Upper lobe of right lung (tissue), 1 donor: ENCODE measurements at regions not wholly inside any gene's neighbourhood (a gene's known extent, or its start where the extent isn't known, plus 50 kb on each side); places are given as distances from the start of the nearest gene placed in this dataset.
A peak's percentile ranks its signal among the peaks of the same experiment; 100 is the strongest.
"Not testable (repeated sequence)": the region's sequence is repeated elsewhere in the genome, so short reads cannot be mapped to it uniquely, and the experiment has no call there.

ENCODE experiments used
- ATAC-seq: fragments of 200-7000 bp; cut with Tn5 transposase; one replicate; pipeline ENCODE4 v1.9.1; 2020; ENCODE audit warnings: mild to moderate bottlenecking, moderate library complexity
- DNase-seq: peaks from one replicate; pipeline ENCODE4 v3.0.0-alpha.2; 2020
- H3K27ac ChIP-seq: fragments of 200-600 bp; one replicate; pipeline ENCODE4 v1.8.0; 2022
- H3K27me3 ChIP-seq: fragments of 200-600 bp; one replicate; pipeline ENCODE4 v1.8.0; 2022; ENCODE audit warnings: mild to moderate bottlenecking
- H3K36me3 ChIP-seq: fragments of 200-600 bp; one replicate; pipeline ENCODE4 v1.8.0; 2022
- H3K4me1 ChIP-seq: fragments of 200-600 bp; one replicate; pipeline ENCODE4 v1.8.0; 2022
- H3K4me3 ChIP-seq: fragments of 200-600 bp; one replicate; pipeline ENCODE4 v1.8.0; 2022; ENCODE audit warnings: mild to moderate bottlenecking
- H3K9me3 ChIP-seq: fragments of 200-600 bp; one replicate; pipeline ENCODE4 v1.8.0; 2022
- intact Hi-C: fragments of 100-400 bp; cut with DNase I; formaldehyde crosslinking; loops from one replicate; pipeline ENCODE4 v1.11.0; 2022
- TF ChIP-seq, protein P1 (sequence below): fragments of 200-600 bp; IDR thresholded peaks from one replicate; pipeline ENCODE4 v1.8.0; 2022; ENCODE audit warnings: antibody characterized with exemption
- donor health status: DM: no; HTN: yes; CAD: no; lungs with severe emphysema.

DNA sequence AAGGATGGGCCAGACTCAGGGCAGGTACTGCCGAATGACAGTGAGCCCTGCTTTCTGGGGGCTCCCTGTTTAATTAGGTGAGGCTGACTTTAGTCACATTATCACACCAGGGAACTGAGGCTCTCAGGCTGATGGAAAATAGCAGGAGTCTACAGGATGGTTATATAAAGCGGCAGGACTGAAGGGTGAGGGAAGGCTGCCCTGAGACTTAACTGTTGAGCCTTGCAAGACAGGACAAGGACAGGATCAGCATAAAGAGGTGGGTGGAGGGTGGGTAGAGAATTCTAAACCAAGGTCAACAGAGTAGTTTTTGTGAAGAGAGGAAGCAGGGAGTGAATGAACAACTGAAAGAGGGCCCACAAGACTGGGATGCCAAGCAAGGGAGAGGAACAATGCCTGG lies 330.1 kb downstream of the SPATA31A6 start:
- intact Hi-C loops, H3K27ac ChIP-seq: not testable (repeated sequence)
- peak; percentile 28 for ATAC-seq

DNA sequence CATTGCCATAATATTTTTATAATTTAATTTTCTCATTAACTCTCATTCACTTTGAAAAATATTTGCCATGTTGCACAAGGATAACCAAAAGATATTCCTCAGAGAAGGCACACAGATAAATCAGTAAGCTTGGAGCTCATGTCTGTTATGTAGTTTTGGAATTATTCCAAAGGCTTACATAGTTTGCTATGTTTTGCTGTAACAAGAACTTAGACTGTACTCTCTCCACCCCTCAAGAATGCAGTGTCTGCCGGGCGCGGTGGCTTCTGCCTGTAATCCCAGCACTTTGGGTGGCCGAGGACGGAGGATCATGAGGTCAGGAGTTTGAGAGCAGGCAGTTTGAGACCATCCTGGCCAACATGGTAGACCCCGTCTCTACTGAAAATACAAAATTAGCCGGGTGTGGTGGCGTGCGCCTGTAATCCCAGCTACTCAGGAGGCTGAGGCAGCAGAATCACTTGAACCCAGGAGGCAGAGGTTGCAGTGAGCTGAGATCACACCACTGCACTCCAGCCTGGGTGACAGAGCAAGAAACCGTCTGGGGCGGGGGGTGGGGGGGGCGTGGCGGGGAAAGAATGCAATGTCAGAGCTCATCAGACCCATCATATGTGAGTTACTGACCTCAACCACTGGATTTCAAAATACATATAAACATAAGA lies 351.0 kb downstream of the SPATA31A6 start:
- H3K27me3 ChIP-seq, intact Hi-C loops, DNase-seq, H3K9me3 ChIP-seq, H3K4me3 ChIP-seq, H3K27ac ChIP-seq, H3K36me3 ChIP-seq, H3K4me1 ChIP-seq, ATAC-seq: not testable (repeated sequence)

More for the DNA sequence above, 330.1 kb downstream of the SPATA31A6 start:
- H3K36me3 ChIP-seq, H3K9me3 ChIP-seq, H3K27me3 ChIP-seq, H3K4me1 ChIP-seq, DNase-seq, H3K4me3 ChIP-seq: not testable (repeated sequence)

DNA sequence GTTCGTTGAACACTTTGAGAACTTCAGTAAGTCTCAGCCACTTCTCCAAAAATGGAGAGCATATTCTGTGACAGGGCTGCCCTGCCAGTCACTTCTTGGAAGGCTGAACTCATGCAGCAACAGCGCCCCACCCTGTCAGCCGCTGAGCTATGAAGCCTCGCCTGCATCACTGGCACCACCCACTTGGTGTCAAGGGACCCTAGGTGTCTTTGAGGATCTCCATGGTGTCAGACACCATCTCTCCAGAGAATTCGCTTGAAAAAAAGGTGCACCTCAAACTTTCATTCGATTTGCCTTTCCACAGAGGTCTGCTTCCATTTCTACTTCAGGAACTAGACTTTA lies 351.5 kb downstream of the SPATA31A6 start:
- H3K27ac ChIP-seq, DNase-seq, H3K27me3 ChIP-seq, intact Hi-C loops, ATAC-seq, H3K36me3 ChIP-seq, H3K4me3 ChIP-seq, H3K4me1 ChIP-seq, H3K9me3 ChIP-seq: not testable (repeated sequence)

DNA sequence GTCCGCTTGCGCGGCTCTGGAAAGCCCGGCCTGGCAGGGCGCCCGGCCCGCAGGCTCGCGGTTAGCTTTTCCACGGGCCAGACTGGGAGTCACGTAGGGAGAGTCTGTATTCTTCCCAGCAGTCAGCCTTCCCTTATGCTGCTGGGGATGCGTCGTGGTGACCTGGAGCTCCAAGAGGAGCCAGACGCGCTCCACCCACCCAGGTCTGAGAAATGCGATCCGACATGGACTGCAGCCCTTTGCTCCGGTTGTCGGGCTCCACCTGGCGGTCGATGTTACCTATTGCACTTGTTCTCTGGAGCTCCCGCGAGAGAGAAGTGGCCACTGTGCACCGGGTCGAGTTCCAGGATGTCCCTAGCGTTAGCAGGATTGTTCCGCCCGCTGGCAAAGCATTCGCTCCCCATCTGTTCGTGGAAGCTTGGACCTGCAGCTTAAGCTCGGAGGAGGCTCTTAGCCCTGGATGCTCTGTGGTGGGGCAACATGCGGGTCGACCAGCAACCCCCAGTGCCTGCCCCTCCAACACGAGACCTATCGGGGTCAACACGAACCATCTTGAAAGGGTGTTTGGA lies 367.4 kb downstream of the SPATA31A6 start:
- H3K4me1 ChIP-seq, H3K27ac ChIP-seq, H3K36me3 ChIP-seq, DNase-seq, H3K4me3 ChIP-seq, intact Hi-C loops, H3K9me3 ChIP-seq, H3K27me3 ChIP-seq: not testable (repeated sequence)
- ATAC-seq = peak; percentile 91
- TF ChIP-seq, protein P1, sequence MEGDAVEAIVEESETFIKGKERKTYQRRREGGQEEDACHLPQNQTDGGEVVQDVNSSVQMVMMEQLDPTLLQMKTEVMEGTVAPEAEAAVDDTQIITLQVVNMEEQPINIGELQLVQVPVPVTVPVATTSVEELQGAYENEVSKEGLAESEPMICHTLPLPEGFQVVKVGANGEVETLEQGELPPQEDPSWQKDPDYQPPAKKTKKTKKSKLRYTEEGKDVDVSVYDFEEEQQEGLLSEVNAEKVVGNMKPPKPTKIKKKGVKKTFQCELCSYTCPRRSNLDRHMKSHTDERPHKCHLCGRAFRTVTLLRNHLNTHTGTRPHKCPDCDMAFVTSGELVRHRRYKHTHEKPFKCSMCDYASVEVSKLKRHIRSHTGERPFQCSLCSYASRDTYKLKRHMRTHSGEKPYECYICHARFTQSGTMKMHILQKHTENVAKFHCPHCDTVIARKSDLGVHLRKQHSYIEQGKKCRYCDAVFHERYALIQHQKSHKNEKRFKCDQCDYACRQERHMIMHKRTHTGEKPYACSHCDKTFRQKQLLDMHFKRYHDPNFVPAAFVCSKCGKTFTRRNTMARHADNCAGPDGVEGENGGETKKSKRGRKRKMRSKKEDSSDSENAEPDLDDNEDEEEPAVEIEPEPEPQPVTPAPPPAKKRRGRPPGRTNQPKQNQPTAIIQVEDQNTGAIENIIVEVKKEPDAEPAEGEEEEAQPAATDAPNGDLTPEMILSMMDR = peak; percentile 14

DNA sequence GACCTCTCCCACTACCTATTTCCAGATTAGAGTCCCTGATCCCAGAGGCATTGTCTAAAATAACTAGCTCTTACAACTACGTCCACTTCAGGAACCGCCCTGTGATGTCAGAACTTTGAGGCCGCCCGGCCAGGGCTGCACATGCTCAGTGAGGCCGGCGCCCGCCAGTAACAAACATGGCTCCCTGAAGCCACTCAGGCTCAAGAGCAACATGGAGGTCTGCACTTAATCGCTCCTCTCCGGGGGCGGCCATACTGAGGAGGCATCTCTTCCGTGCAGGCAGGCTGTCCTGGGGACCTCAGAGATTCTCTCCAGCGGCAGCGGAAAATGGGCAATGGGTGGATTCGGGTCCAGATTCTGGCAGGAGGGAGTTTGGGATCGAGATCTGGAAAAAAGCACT lies 385.1 kb downstream of the SPATA31A6 start:
- H3K27me3 ChIP-seq, H3K4me1 ChIP-seq, intact Hi-C loops, H3K27ac ChIP-seq, H3K4me3 ChIP-seq, H3K36me3 ChIP-seq, H3K9me3 ChIP-seq, ATAC-seq, DNase-seq: not testable (repeated sequence)

DNA sequence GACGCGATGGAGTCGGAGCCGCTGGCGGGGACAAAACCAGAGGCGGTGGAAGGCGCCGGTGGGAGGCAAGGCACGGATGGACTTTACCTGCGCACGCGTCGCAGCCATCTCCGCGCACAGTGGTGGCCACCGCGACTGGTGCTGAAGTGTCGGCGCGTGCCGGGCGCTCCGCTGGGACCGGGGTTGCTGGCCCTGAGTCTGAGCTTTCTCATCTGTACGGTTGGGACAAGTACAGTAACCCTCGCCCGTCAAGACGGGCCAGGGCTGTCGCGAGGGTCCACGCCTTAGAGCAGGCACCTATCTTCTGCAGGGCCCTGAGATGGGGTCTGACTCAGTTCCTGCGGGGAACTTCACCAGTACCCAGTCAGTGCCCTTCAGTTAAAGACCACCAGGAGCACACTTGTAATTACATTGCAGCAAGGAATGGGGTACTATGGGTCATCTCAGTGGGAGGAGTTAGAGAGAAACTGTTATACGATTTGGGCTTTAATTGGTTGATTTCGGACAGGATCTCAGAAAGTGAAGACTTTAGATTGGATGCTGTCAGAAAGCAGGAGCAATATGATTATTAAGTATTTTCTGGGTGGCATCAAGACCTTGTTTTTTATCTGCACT lies 385.6 kb downstream of the SPATA31A6 start:
- H3K27ac ChIP-seq, H3K36me3 ChIP-seq, H3K4me1 ChIP-seq, H3K27me3 ChIP-seq, ATAC-seq, H3K9me3 ChIP-seq, H3K4me3 ChIP-seq, intact Hi-C loops: not testable (repeated sequence)
- peak; percentile 18 for DNase-seq

DNA sequence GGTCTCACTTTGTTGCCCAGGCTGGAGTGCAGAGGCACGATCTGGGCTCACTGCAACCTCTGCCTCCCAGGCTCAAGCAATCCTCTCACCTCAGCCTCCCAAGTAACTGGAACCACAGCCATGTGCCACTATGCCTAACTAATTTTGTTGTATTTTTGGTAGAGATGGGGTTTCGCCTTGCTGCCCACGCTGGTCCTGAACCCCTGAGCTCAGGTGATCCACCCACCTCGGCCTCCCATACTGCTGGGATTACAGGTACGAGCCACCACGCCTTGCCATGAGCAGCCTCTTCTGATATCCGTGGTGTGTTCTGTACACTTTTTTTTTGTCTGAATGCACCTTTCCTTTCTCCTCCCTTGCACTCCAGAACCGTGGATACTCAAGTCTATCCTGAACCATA lies 394.4 kb downstream of the SPATA31A6 start:
- H3K27me3 ChIP-seq, intact Hi-C loops, DNase-seq, H3K27ac ChIP-seq, ATAC-seq, H3K4me3 ChIP-seq, H3K4me1 ChIP-seq, H3K36me3 ChIP-seq, H3K9me3 ChIP-seq: not testable (repeated sequence)
